GM18520 (cell line): ENCODE measurements at regions not wholly inside any gene's neighbourhood (a gene's known extent, or its start where the extent isn't known, plus 50 kb on each side); places are given as distances from the start of the nearest gene placed in this dataset.
"Not testable (repeated sequence)": the region's sequence is repeated elsewhere in the genome, so short reads cannot be mapped to it uniquely, and the experiment has no call there.

ENCODE experiments used
- ATAC-seq: cut with Tn5 transposase; IDR thresholded peaks from one replicate; pipeline ENCODE4 v1.9.1; 2021; ENCODE audit not compliant: unreplicated experiment

GRCh38 chr13:22903301-22903700 lies 277.5 kb upstream of the SGCG start:
- ATAC-seq: no peak

DNA sequence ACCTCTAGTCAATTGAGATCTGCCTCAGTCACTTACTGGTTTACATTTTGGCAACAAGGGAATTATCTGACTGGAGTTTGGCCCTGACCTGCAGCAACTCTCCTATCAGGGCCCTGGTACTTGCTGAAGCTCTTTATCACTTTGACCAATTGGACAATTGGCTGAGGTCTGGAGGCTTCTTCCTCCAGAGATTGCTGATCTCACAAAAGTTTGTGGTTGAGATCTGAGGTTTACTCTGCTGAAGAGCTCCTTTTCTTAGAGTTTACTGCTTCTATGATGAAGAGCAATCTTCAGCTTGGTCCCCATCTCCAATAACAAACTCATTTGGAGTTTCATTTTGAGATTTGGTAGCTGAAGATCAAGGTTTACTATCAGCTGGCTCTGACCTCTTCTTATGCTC lies 276.9 kb upstream of the SGCG start:
- no peak for ATAC-seq

DNA sequence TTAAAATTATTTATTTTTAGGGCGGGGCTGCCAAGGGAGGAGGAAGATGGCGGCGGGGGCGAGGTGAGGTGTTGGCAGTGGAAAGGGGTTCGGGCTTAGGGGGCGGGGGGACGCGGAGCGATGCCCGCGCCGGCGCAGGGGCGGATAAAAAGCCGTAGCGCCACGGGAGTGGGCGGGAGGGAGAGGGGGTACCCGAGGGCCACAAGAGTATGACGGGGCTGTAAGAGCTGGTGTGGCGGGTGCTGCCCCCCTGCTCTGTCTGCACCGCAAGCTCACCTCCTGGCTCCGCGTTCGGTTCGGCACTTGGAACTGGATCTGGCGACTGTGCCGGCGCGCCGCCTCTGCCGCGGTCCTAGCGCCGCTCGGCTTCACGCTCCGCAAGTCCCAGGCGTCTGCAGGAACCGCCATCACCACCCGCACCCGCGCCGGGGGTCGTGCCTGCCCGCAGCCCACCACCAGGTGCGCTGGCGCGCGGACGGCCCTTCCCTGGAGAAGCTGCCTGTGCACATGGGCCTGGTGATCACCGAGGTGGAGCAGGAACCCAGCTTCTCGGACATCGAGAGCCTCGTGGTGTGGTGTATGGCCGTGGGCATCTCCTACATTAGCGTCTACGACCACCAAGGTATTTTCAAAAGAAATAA lies 265.2 kb upstream of the SGCG start:
- ATAC-seq: no peak

DNA sequence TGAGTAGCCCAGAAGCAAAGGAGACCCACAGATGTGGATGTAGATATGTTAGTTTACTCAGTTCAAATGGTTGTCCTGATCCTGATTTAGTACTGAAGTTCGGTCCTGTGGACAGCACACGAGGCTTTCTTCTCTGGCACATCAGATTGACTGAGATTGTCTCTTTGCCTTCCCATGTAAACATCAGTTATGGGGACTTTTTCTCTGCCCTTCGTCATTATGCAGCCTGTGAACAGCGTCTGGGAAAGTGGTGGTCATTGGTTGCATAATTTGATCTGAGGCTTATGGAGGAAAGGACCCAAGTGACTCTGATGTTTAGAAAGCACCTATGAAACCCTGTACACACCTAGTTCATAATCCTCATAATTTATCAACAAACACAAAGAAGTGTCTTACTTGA lies 264.5 kb upstream of the SGCG start:
- ATAC-seq: not testable (repeated sequence)

DNA sequence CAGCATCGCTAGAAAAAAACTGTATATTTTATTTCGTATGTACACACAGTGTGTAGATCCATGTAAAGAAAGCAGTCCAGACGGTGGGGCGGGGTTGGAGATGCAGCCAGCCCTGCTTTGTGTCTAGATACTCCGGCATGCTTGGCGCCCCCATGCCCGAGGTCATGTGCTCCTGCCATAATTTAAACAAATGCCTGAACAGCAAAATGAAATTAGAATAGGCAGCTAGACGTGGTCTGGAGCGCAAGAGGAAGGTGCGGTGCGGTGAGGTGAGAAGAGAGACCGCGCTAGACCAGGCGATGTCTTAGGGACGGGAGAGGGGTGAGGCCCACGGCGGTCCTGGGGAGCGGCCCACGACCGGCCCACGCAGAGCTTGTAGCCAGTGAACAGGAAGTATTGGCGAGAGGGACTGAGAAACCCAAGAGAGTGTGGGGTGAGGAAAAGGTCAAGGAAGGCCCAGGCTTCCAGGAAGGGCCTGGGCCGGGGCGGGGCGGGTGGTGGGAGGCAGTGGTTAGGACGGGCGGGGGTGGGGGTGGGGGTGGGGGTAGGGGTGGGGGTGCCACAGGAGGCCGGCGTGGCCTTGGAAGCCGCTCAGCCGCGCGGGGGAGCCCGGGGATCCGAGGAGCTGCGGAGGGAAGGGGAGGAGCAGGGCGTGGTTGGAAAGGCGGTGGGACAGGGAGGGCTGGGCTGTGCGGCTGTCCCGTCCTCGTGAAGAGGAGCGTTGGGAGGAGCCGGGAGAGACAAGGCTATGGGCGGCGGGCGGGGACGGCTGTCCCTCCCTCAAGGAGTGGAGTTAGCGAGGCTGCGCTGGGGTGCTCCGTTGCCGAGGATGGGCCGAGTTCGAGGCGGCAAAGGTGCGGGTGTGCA lies 254.7 kb upstream of the SGCG start:
- ATAC-seq: no peak

- ATAC-seq: no peak
Measured at GRCh38 chr13:22926748-22927400, 253.9 kb upstream of the SGCG start.

GRCh38 chr13:22927845-22928244 lies 252.9 kb upstream of the SGCG start:
- not testable (repeated sequence) for ATAC-seq

- no peak for ATAC-seq
Measured at GRCh38 chr13:22929381-22930126, 251.2 kb upstream of the SGCG start.

DNA sequence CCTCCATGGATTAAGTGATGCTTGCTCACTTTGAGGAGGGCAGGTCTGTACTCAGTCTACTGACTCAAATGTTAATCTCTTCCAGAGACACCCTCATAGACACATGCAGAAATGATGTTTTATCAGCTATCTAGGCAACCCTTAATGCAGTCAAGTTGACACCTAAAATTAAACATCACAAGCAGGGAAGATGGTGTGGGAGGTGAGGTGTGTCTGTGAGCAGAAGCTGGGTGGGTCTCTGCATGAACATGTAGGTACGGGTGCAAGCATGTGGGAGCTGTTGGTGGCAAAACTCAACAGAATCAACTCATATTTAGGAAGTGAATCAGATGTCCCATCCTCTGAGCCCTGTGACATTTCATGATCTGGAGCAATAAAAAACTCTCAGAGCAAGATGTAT lies 249.2 kb upstream of the SGCG start:
- no peak for ATAC-seq

GRCh38 chr13:22932632-22933412 lies 248.0 kb upstream of the SGCG start:
- ATAC-seq: not testable (repeated sequence)

GRCh38 chr13:22933571-22934181 lies 247.1 kb upstream of the SGCG start:
- no peak for ATAC-seq

DNA sequence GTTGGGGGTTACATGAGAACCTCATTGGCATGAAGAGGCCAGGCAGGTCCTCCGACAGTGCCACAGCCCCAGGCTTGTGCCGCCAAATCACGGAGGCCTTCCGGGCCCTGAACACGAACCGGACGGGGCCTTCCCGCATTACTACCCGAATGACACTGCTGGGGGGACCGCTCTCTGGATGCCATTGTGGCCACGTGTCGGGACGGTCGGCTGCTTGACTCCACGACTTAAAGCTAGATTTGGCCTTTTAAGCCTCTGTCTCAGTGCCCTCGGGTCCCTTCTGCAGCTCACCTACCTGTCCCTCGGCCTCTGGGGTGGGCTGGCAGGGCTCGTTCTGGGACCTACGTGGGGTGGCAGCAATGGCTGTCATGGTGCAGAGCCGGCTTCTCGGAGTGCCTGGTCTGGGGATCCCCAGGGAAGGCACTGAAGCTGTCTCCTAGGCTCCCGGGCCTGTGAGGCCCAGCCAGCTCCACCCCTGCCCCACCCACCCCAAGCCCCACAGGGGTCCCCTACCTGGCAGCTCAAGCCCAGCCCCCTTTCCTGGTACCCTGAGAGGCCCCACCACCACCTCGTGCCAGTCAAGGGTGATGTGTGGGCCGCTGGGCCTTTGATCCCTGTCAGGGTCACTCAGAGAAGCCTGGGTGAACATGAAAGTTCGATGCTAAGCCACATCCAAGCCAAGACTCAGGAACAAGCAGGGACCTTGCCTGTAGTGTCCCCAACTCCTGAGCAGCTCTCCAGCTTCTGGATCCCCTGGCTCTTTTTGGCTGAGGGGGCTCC lies 245.8 kb upstream of the SGCG start:
- ATAC-seq: no peak

DNA sequence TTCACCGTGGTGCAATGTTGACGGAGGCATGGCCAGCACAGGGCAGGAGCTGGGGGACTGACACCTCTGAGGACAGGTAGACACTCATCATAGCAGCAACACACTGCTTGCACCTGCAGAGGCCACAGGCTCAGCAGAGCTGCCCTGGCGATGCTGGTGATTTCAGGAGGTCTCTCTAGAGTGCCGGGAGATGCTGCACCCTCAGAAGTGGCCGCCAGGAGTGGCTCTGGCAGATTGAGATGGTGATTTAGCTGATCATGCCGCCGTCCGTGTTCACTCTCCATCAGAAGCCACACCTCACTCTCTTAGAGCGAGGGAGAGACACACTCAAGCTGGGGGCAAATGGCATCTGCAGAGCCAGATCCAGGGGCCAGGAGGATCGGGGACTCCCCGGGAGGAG lies 244.6 kb upstream of the SGCG start:
- ATAC-seq: no peak

- ATAC-seq: no peak
Measured at GRCh38 chr13:22937241-22937640, 243.5 kb upstream of the SGCG start.

- no peak for ATAC-seq
Measured at GRCh38 chr13:22937953-22938352, 242.8 kb upstream of the SGCG start.

- ATAC-seq: no peak
Measured at GRCh38 chr13:22938576-22938975, 242.2 kb upstream of the SGCG start.

DNA sequence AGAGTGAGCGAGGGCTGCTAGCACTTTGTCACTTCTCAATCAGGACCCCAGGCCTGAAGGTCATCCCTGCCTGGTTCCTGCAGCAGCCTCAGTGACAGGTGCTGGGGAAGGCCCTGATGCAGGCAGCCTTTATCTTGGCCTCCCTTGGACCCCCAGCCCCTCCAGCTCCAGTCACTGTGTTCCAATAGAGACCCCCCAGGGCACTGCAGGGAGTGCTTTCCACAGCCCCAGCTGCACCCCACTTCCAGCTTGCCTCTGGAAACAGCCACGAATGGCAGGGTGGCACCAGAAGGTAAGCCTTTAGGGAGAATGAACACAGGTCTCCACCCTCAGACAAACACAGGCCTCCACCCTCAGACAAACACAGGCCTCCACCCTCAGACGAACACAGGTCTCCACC lies 241.6 kb upstream of the SGCG start:
- ATAC-seq: no peak

GRCh38 chr13:22940090-22940710 lies 240.6 kb upstream of the SGCG start:
- no peak for ATAC-seq

DNA sequence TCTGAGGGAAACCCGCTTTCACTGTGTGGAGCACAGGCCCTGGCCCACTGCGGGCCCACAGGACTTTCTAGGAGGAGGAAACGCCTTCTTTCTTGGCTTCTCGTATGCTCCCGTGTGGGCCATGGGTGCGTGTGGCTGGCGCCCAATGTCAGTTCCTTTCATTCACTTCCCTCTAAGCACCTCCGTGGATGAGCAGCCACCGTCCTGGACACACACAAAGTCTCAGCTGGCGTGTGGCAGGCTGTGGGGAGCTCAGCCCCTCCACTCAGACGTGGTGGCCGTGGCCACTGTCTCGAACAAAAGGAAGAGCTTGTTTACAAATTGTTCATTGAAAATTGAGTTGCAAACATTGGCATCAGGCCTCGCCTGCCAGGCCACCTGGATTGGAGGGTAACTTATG lies 240.0 kb upstream of the SGCG start:
- no peak for ATAC-seq
